CMK (cell line): ENCODE measurements at regions not wholly inside any gene's neighbourhood (a gene's known extent, or its start where the extent isn't known, plus 50 kb on each side); places are given as distances from the start of the nearest gene placed in this dataset.
A peak's percentile ranks its signal among the peaks of the same experiment; 100 is the strongest.
"Not testable (repeated sequence)": the region's sequence is repeated elsewhere in the genome, so short reads cannot be mapped to it uniquely, and the experiment has no call there.

ENCODE experiments used
- DNase-seq: peaks from one replicate; pipeline ENCODE4 v3.0.0-alpha.2; 2010; ENCODE audit warnings: low read depth

GRCh38 chr7:136324073-136324704 is 347.0 kb upstream of the MTPN start:
- no peak for DNase-seq

- no peak for DNase-seq
Measured at GRCh38 chr7:136312592-136312991, 335.4 kb upstream of the MTPN start.

GRCh38 chr7:136309407-136309806 is 332.2 kb upstream of the MTPN start:
- DNase-seq = no peak

GRCh38 chr7:136308230-136308629 is 331.1 kb upstream of the MTPN start:
- no peak for DNase-seq

GRCh38 chr7:136303162-136303561 is 326.0 kb upstream of the MTPN start:
- no peak for DNase-seq

GRCh38 chr7:136302049-136302448 is 324.9 kb upstream of the MTPN start:
- DNase-seq = no peak

GRCh38 chr7:136294977-136295376 is 317.8 kb upstream of the MTPN start:
- no peak for DNase-seq

- DNase-seq = no peak
Measured at GRCh38 chr7:136293841-136294391, 316.8 kb upstream of the MTPN start.

GRCh38 chr7:136293272-136293671 is 316.1 kb upstream of the MTPN start:
- peak; percentile 11 for DNase-seq

- no peak for DNase-seq
Measured at GRCh38 chr7:136292365-136292764, 315.2 kb upstream of the MTPN start.

- no peak for DNase-seq
Measured at GRCh38 chr7:136290351-136290750, 313.2 kb upstream of the MTPN start.

- no peak for DNase-seq
Measured at GRCh38 chr7:136278057-136278456, 300.9 kb upstream of the MTPN start.

GRCh38 chr7:136275794-136276193 is 298.6 kb upstream of the MTPN start:
- DNase-seq = no peak

- DNase-seq = no peak
Measured at GRCh38 chr7:136274636-136275345, 297.6 kb upstream of the MTPN start.

- no peak for DNase-seq
Measured at GRCh38 chr7:136272934-136273333, 295.8 kb upstream of the MTPN start.

GRCh38 chr7:136267822-136268221 is 290.7 kb upstream of the MTPN start:
- no peak for DNase-seq

- no peak for DNase-seq
Measured at GRCh38 chr7:136266457-136266856, 289.3 kb upstream of the MTPN start.

GRCh38 chr7:136264304-136264703 is 287.1 kb upstream of the MTPN start:
- DNase-seq = not testable (repeated sequence)

- not testable (repeated sequence) for DNase-seq
Measured at GRCh38 chr7:136263112-136263860, 286.1 kb upstream of the MTPN start.

GRCh38 chr7:136260591-136260990 is 283.4 kb upstream of the MTPN start:
- not testable (repeated sequence) for DNase-seq

GRCh38 chr7:136259074-136259473 is 281.9 kb upstream of the MTPN start:
- no peak for DNase-seq

- no peak for DNase-seq
Measured at GRCh38 chr7:136256491-136256890, 279.3 kb upstream of the MTPN start.

- no peak for DNase-seq
Measured at GRCh38 chr7:136254148-136254547, 277.0 kb upstream of the MTPN start.
